ENCODE measurements at regions not wholly inside any gene's neighbourhood (a gene's known extent, or its start where the extent isn't known, plus 50 kb on each side); places are given as distances from the start of the nearest gene placed in this dataset.

- Histone ChIP-seq H3K27me3 (no peaks in the 10 kb centered on the region), H3K27ac (no peak overlapping the region), H3K4me3 (no peak overlapping the region), H3K9me3 (no peaks in the 10 kb centered on the region), H3K4me1 (peaks cover 0 to 4% (median 0%) of the 10 kb centered on the region in 3 donors), H3K36me3 (no peaks in the 10 kb centered on the region)
- no peak for TF ChIP-seq CTCF (IDR thresholded peaks at IDR 0.05)
- no peak for ATAC-seq
- intact Hi-C loops (cut with DNase I), result no loop called here
- no peak for FAIRE-seq
- 51 to 67% methylated on average over 4 of the region's 4 CpGs for WGBS, 2 donors
- no peak for DNase-seq
These were observed 421.4 kb upstream of the ID4 start for GRCh38 chr6:19415605-19416326.

GRCh38 chr6:19416811-19417210 is 420.4 kb upstream of the ID4 start:
- Histone ChIP-seq H3K4me3 (no peak overlapping the region), H3K27me3 (no peaks in the 10 kb centered on the region), H3K27ac (no peak overlapping the region), H3K36me3 (no peaks in the 10 kb centered on the region), H3K9me3 (no peaks in the 10 kb centered on the region), H3K4me1 (peaks cover 0 to 4% (median 0%) of the 10 kb centered on the region in 3 donors)
- TF ChIP-seq CTCF (IDR thresholded peaks at IDR 0.05), result no peak
- ATAC-seq, result no peak
- DNase-seq, result no peak
- intact Hi-C loops (cut with DNase I), result no loop called here
- FAIRE-seq, result no peak

GRCh38 chr6:19417713-19418112 is 419.5 kb upstream of the ID4 start:
- H3K27me3 ChIP-seq, result no peaks in the 10 kb centered on the region
- no peak for ATAC-seq
- H3K27ac ChIP-seq, result no peak overlapping the region
- peaks cover 0 to 4% (median 0%) of the 10 kb centered on the region in 3 donors for H3K4me1 ChIP-seq
- H3K9me3 ChIP-seq, result no peaks in the 10 kb centered on the region
- no peak for DNase-seq
- no peak for TF ChIP-seq CTCF (IDR thresholded peaks at IDR 0.05)
- no peak for FAIRE-seq
- no peak overlapping the region for H3K4me3 ChIP-seq
- intact Hi-C loops (cut with DNase I), result no loop called here
- no peaks in the 10 kb centered on the region for H3K36me3 ChIP-seq

DNA sequence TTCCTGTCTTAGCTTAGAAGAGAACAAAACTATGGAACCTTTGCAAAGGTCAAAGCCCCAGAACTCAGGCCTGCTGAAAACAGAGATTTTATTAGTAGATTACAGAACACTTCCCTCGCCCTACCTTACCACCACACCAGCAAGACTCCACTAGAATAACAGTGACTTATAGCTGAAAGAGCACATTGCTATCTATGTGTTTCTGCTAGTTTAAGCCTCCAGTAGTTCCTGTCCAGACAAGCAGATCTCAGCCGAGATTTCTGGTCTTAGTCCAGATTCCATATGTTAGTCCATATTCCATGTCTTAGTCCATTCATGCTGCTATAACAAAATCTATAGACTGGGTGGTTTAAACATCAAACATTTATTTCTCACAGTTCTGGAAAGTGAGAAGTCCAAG is 412.3 kb upstream of the ID4 start:
- no peak for TF ChIP-seq CTCF (IDR thresholded peaks at IDR 0.05)
- ATAC-seq (no peak), DNase-seq (no peak), FAIRE-seq (no peak)
- H3K9me3 ChIP-seq, result no peaks in the 10 kb centered on the region
- no peaks in the 10 kb centered on the region for H3K4me1 ChIP-seq
- intact Hi-C loops (cut with DNase I), result no loop called here
- no peaks in the 10 kb centered on the region for H3K36me3 ChIP-seq
- no peak overlapping the region for H3K4me3 ChIP-seq
- H3K27me3 ChIP-seq, result no peaks in the 10 kb centered on the region
- no peak overlapping the region for H3K27ac ChIP-seq
- WGBS, 2 donors, result 73 to 74% methylated on average over 2 of the region's 2 CpGs

- FAIRE-seq, result no peak
- TF ChIP-seq CTCF (IDR thresholded peaks at IDR 0.05), result no peak
- no peaks in the 10 kb centered on the region for H3K4me1 ChIP-seq
These were observed 409.6 kb upstream of the ID4 start for GRCh38 chr6:19427548-19427947.

More at GRCh38 chr6:19427548-19427947, 409.6 kb upstream of the ID4 start:
- WGBS, 2 donors, result 39% methylated on average over 1 of the region's 1 CpG
- intact Hi-C loops (cut with DNase I), result no loop called here
- DNase-seq (no peak), ATAC-seq (no peak)
- Histone ChIP-seq H3K27me3 (no peaks in the 10 kb centered on the region), H3K9me3 (no peaks in the 10 kb centered on the region), H3K36me3 (no peaks in the 10 kb centered on the region), H3K4me3 (no peak overlapping the region), H3K27ac (no peak overlapping the region)
